Epithelial cell of proximal tubule (primary cell): ENCODE measurements at regions not wholly inside any gene's neighbourhood (a gene's known extent, or its start where the extent isn't known, plus 50 kb on each side); places are given as distances from the start of the nearest gene placed in this dataset.

ENCODE experiments used
- DNase-seq: peaks from one replicate; pipeline ENCODE4 v3.0.0-alpha.2; 2011; ENCODE audit warnings: low read depth
- H3K4me3 ChIP-seq: 2 replicates; pipeline ENCODE4 v1.5.1; 2011; ENCODE audit warnings: low read depth, mild to moderate bottlenecking, low read length
- CTCF ChIP-seq: conservative IDR thresholded peaks from 2 replicates; pipeline ENCODE4 v1.5.1; 2012; ENCODE audit warnings: low read depth, mild to moderate bottlenecking, low read length

- no peak for DNase-seq
- no peak for TF ChIP-seq CTCF
- H3K4me3 ChIP-seq: no peak overlapping the region
These were observed 616.5 kb downstream of the BRD1 start for GRCh38 chr22:49211176-49211575.

GRCh38 chr22:49210606-49211005 is 617.1 kb downstream of the BRD1 start:
- DNase-seq: no peak
- no peak for TF ChIP-seq CTCF
- H3K4me3 ChIP-seq: no peak overlapping the region

GRCh38 chr22:49209452-49210195 is 618.0 kb downstream of the BRD1 start:
- H3K4me3 ChIP-seq: no peak overlapping the region
- TF ChIP-seq CTCF: no peak
- no peak for DNase-seq

- TF ChIP-seq CTCF: no peak
- DNase-seq: no peak
- H3K4me3 ChIP-seq: no peak overlapping the region
These were observed 618.9 kb downstream of the BRD1 start for GRCh38 chr22:49208768-49209252.

- TF ChIP-seq CTCF: no peak
- no peak for DNase-seq
- no peak overlapping the region for H3K4me3 ChIP-seq
These were observed 619.7 kb downstream of the BRD1 start for GRCh38 chr22:49208004-49208402.

- no peak overlapping the region for H3K4me3 ChIP-seq
- no peak for DNase-seq
- TF ChIP-seq CTCF: no peak
These were observed 620.4 kb downstream of the BRD1 start for GRCh38 chr22:49207008-49208003.
